Right atrium auricular region (tissue), 2 donors: ENCODE measurements at regions not wholly inside any gene's neighbourhood (a gene's known extent, or its start where the extent isn't known, plus 50 kb on each side); places are given as distances from the start of the nearest gene placed in this dataset.

Experiments used
- DNase-seq: peaks from one replicate; pipeline ENCODE4 v3.0.0-alpha.2; 2019; ENCODE audit warnings: low spot score
- H3K27ac ChIP-seq, 2 donors: fragments of 200-600 bp; sonication (generic); 1 replicate in 1 of 2; 2 replicates in 1 of 2; pipeline ENCODE4 v1.5.1; 2016 to 2019
- H3K27me3 ChIP-seq, 2 donors: fragments of 200-600 bp; sonication (generic); one replicate each; pipeline versions ENCODE4 v1.5.1 to v1.6.0; 2017 to 2019
- H3K36me3 ChIP-seq: fragments of 200-600 bp; sonication (generic); one replicate; pipeline ENCODE4 v1.5.1; 2016
- H3K4me1 ChIP-seq, 2 donors: fragments of 200-600 bp; sonication (generic); one replicate each; pipeline versions ENCODE4 v1.5.1 to v1.6.0; 2017 to 2019
- H3K4me3 ChIP-seq, 2 donors: fragments of 200-600 bp; sonication (generic); 1 replicate in 1 of 2; 2 replicates in 1 of 2; pipeline ENCODE4 v1.5.1; 2017 to 2019; ENCODE audit warnings: mild to moderate bottlenecking in 1 of 2, moderate library complexity in 1 of 2
- H3K9me3 ChIP-seq, 2 donors: fragments of 200-600 bp; sonication (generic); one replicate each; pipeline ENCODE4 v1.5.1; 2019
- TF ChIP-seq, protein P1 (sequence below), 2 donors: fragments of 200-600 bp; sonication (generic); IDR thresholded peaks; one replicate each; pipeline ENCODE4 v1.5.1; 2019; ENCODE audit warnings: antibody characterized with exemption in 2 of 2

- DNase-seq, result peak; percentile 53
- Histone ChIP-seq H3K4me3 (no peak overlapping the region), H3K27ac (no peak overlapping the region), H3K4me1 (no peaks in the 10 kb centered on the region), H3K36me3 (no peaks in the 10 kb centered on the region), H3K9me3 (no peaks in the 10 kb centered on the region), H3K27me3 (no peaks in the 10 kb centered on the region)
- TF ChIP-seq, protein P1, sequence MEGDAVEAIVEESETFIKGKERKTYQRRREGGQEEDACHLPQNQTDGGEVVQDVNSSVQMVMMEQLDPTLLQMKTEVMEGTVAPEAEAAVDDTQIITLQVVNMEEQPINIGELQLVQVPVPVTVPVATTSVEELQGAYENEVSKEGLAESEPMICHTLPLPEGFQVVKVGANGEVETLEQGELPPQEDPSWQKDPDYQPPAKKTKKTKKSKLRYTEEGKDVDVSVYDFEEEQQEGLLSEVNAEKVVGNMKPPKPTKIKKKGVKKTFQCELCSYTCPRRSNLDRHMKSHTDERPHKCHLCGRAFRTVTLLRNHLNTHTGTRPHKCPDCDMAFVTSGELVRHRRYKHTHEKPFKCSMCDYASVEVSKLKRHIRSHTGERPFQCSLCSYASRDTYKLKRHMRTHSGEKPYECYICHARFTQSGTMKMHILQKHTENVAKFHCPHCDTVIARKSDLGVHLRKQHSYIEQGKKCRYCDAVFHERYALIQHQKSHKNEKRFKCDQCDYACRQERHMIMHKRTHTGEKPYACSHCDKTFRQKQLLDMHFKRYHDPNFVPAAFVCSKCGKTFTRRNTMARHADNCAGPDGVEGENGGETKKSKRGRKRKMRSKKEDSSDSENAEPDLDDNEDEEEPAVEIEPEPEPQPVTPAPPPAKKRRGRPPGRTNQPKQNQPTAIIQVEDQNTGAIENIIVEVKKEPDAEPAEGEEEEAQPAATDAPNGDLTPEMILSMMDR (IDR thresholded peaks at IDR 0.05), result no peak
These were observed 263.9 kb downstream of the GLI2 start for GRCh38 chr2:120999377-121000097.

DNA sequence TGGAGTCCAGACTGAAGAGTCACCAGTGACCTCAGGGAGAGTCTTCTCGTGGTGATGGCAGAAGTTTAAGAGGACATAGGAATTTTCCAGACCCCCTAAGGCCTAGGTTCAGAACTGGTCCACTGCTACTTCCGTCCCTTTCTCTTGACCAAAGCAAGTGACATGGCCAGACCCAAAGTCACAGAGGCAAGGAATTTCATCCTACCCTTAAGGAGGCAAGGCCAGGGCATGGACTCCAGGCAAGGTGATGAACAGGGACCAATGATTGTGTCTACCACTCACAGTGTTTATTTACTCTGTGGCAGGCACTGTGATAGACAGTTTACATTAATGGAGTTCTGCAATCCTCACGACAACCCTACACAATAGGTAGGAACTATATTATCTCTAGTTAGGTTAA lies 265.1 kb downstream of the GLI2 start:
- TF ChIP-seq, protein P1 (IDR thresholded peaks at IDR 0.05), result no peak
- DNase-seq, result no peak
- Histone ChIP-seq H3K9me3 (no peaks in the 10 kb centered on the region), H3K4me1 (no peaks in the 10 kb centered on the region), H3K4me3 (no peak overlapping the region), H3K27me3 (no peaks in the 10 kb centered on the region), H3K36me3 (no peaks in the 10 kb centered on the region), H3K27ac (no peak overlapping the region)

- Histone ChIP-seq H3K27me3 (no peaks in the 10 kb centered on the region), H3K4me3 (no peak overlapping the region), H3K27ac (no peak overlapping the region), H3K9me3 (no peaks in the 10 kb centered on the region), H3K36me3 (no peaks in the 10 kb centered on the region), H3K4me1 (no peaks in the 10 kb centered on the region)
- peak; percentile 21 for DNase-seq
- TF ChIP-seq, protein P1 (IDR thresholded peaks at IDR 0.05), result no peak
These were observed 266.0 kb downstream of the GLI2 start for GRCh38 chr2:121001641-121002040.

GRCh38 chr2:121002597-121002996 lies 266.9 kb downstream of the GLI2 start:
- H3K36me3 ChIP-seq, result no peaks in the 10 kb centered on the region
- H3K4me3 ChIP-seq, result no peak overlapping the region
- no peak overlapping the region for H3K27ac ChIP-seq
- no peaks in the 10 kb centered on the region for H3K9me3 ChIP-seq
- DNase-seq, result no peak
- H3K27me3 ChIP-seq, result no peaks in the 10 kb centered on the region
- H3K4me1 ChIP-seq, result no peaks in the 10 kb centered on the region
- TF ChIP-seq, protein P1 (IDR thresholded peaks at IDR 0.05), result no peak

DNA sequence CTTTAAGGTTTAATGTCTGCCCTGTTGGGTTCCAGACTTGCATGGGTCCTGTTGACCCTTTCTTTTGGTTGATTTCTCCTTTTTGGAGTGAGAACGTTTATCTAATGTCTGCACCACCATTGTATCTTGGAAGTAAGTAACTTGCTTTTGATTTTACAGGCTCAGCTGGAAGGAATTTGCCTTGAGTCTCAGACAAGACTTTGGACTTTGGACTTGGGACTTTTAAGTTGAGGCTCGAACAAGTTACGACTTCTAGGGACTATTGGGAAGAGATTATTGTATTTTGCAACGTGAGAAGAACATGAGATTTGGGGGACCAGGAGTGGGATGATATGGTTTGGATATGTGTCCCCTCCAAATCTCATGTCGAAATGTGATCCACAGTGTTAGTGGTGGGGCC lies 267.7 kb downstream of the GLI2 start:
- H3K9me3 ChIP-seq, result no peaks in the 10 kb centered on the region
- TF ChIP-seq, protein P1 (IDR thresholded peaks at IDR 0.05), result no peak
- H3K27me3 ChIP-seq, result no peaks in the 10 kb centered on the region
- H3K4me1 ChIP-seq, result no peaks in the 10 kb centered on the region
- DNase-seq, result peak; percentile 5
- no peak overlapping the region for H3K4me3 ChIP-seq
- H3K27ac ChIP-seq, result no peak overlapping the region
- no peaks in the 10 kb centered on the region for H3K36me3 ChIP-seq

- no peaks in the 10 kb centered on the region for H3K36me3 ChIP-seq
- H3K4me3 ChIP-seq, result no peak overlapping the region
- peak; percentile 47 for DNase-seq
- no peak overlapping the region for H3K27ac ChIP-seq
- no peaks in the 10 kb centered on the region for H3K27me3 ChIP-seq
- TF ChIP-seq, protein P1 (IDR thresholded peaks at IDR 0.05), result no peak
- no peaks in the 10 kb centered on the region for H3K9me3 ChIP-seq
- no peaks in the 10 kb centered on the region for H3K4me1 ChIP-seq
These were observed 268.7 kb downstream of the GLI2 start for GRCh38 chr2:121004359-121004758.
